Suprapubic skin (tissue), 4 donors: ENCODE measurements at regions not wholly inside any gene's neighbourhood (a gene's known extent, or its start where the extent isn't known, plus 50 kb on each side); places are given as distances from the start of the nearest gene placed in this dataset.

ENCODE experiments used
- DNase-seq, 2 donors: peaks; one replicate each; pipeline ENCODE4 v3.0.0-alpha.2; 2019; ENCODE audit warnings: low spot score in 2 of 2
- H3K27ac ChIP-seq: fragments of 200-600 bp; sonication (generic); one replicate; pipeline ENCODE4 v1.5.1; 2019
- H3K27me3 ChIP-seq: fragments of 200-600 bp; sonication (generic); one replicate; pipeline ENCODE4 v1.5.1; 2019
- H3K36me3 ChIP-seq: fragments of 200-600 bp; sonication (generic); one replicate; pipeline ENCODE4 v1.5.1; 2019
- H3K4me1 ChIP-seq: fragments of 200-600 bp; sonication (generic); one replicate; pipeline ENCODE4 v1.5.1; 2019
- H3K4me3 ChIP-seq: fragments of 200-600 bp; sonication (generic); one replicate; pipeline ENCODE4 v1.5.1; 2019; ENCODE audit warnings: mild to moderate bottlenecking
- H3K9me3 ChIP-seq: fragments of 200-600 bp; sonication (generic); one replicate; pipeline ENCODE4 v1.5.1; 2019
- CTCF ChIP-seq, 2 donors: fragments of 200-600 bp in 1 of 2; fragments of 450-650 bp in 1 of 2; sonication (generic) in 1 of 2; IDR thresholded peaks; one replicate each; pipeline ENCODE4 v1.5.1; 2016 to 2019; ENCODE audit warnings: antibody characterized with exemption in 2 of 2, mild to moderate bottlenecking in 1 of 2, moderate library complexity in 1 of 2
- EP300 ChIP-seq: sonication (generic); formaldehyde crosslinking; IDR thresholded peaks from one replicate; pipeline ENCODE4 v1.6.1; 2017; ENCODE audit warnings: antibody characterized with exemption
- POLR2A ChIP-seq, 2 donors: fragments of 450-650 bp; IDR thresholded peaks; one replicate each; pipeline ENCODE4 v1.6.1; 2017; ENCODE audit warnings: antibody characterized with exemption in 2 of 2, mild to moderate bottlenecking in 2 of 2, moderate library complexity in 2 of 2
- POLR2AphosphoS5 ChIP-seq, 3 donors: sonication (generic); formaldehyde crosslinking; IDR thresholded peaks; one replicate each; pipeline ENCODE4 v1.6.1; 2017; ENCODE audit warnings: antibody characterized with exemption in 3 of 3
- WGBS: methylation state at CpG from one replicate; pipeline ENCODE4 v1.1.5; 2018; 5-methylcytosine and 5-hydroxymethylcytosine counted together

- DNase-seq: no peak
- no peaks in the 10 kb centered on the region for H3K27me3 ChIP-seq
- H3K9me3 ChIP-seq: no peaks in the 10 kb centered on the region
- 70% methylated on average over 1 of the region's 1 CpG for WGBS
- no peaks in the 10 kb centered on the region for H3K4me1 ChIP-seq
- H3K27ac ChIP-seq: no peak overlapping the region
- TF ChIP-seq POLR2AphosphoS5 (IDR thresholded peaks at IDR 0.05) (no peak), CTCF (IDR thresholded peaks at IDR 0.05) (no peak), POLR2A (IDR thresholded peaks at IDR 0.05) (no peak), EP300 (no peak)
- H3K4me3 ChIP-seq: no peak overlapping the region
- no peaks in the 10 kb centered on the region for H3K36me3 ChIP-seq
Measured at GRCh38 chr4:129420637-129421036, 324.7 kb downstream of the C4orf33 start.

- Histone ChIP-seq H3K36me3 (no peaks in the 10 kb centered on the region), H3K4me3 (no peak overlapping the region), H3K4me1 (no peaks in the 10 kb centered on the region), H3K9me3 (no peaks in the 10 kb centered on the region), H3K27ac (no peak overlapping the region), H3K27me3 (no peaks in the 10 kb centered on the region)
- TF ChIP-seq POLR2A (IDR thresholded peaks at IDR 0.05): no peak
- TF ChIP-seq EP300: no peak
- TF ChIP-seq POLR2AphosphoS5 (IDR thresholded peaks at IDR 0.05): no peak
- no peak for TF ChIP-seq CTCF (IDR thresholded peaks at IDR 0.05)
- DNase-seq: no peak
Measured at GRCh38 chr4:129422277-129422676, 326.3 kb downstream of the C4orf33 start.

- Histone ChIP-seq H3K9me3 (no peaks in the 10 kb centered on the region), H3K36me3 (no peaks in the 10 kb centered on the region), H3K27me3 (no peaks in the 10 kb centered on the region), H3K4me3 (no peak overlapping the region), H3K4me1 (no peaks in the 10 kb centered on the region), H3K27ac (no peak overlapping the region)
- no peak for DNase-seq
- TF ChIP-seq EP300 (no peak), POLR2A (IDR thresholded peaks at IDR 0.05) (no peak), POLR2AphosphoS5 (IDR thresholded peaks at IDR 0.05) (no peak), CTCF (IDR thresholded peaks at IDR 0.05) (no peak)
- 52% methylated on average over 2 of the region's 2 CpGs for WGBS
Measured at GRCh38 chr4:129428454-129428853, 332.5 kb downstream of the C4orf33 start.

GRCh38 chr4:129429581-129430320 lies 333.8 kb downstream of the C4orf33 start:
- H3K27ac ChIP-seq: no peak overlapping the region
- DNase-seq: no peak
- H3K36me3 ChIP-seq: no peaks in the 10 kb centered on the region
- no peak overlapping the region for H3K4me3 ChIP-seq
- no peaks in the 10 kb centered on the region for H3K27me3 ChIP-seq
- TF ChIP-seq POLR2A (IDR thresholded peaks at IDR 0.05) (no peak), POLR2AphosphoS5 (IDR thresholded peaks at IDR 0.05) (no peak), EP300 (no peak), CTCF (IDR thresholded peaks at IDR 0.05) (no peak)
- H3K9me3 ChIP-seq: no peaks in the 10 kb centered on the region
- no peaks in the 10 kb centered on the region for H3K4me1 ChIP-seq
- WGBS: 33% methylated on average over 2 of the region's 2 CpGs

- Histone ChIP-seq H3K27ac (no peak overlapping the region), H3K4me3 (no peak overlapping the region), H3K36me3 (no peaks in the 10 kb centered on the region), H3K27me3 (no peaks in the 10 kb centered on the region), H3K4me1 (no peaks in the 10 kb centered on the region), H3K9me3 (no peaks in the 10 kb centered on the region)
- TF ChIP-seq POLR2A (IDR thresholded peaks at IDR 0.05) (no peak), EP300 (no peak), POLR2AphosphoS5 (IDR thresholded peaks at IDR 0.05) (no peak), CTCF (IDR thresholded peaks at IDR 0.05) (no peak)
- 92% methylated on average over 4 of the region's 4 CpGs for WGBS
- no peak for DNase-seq
Measured at GRCh38 chr4:129437347-129437746, 341.4 kb downstream of the C4orf33 start.
